HL-60 (cell line): ENCODE measurements at regions not wholly inside any gene's neighbourhood (a gene's known extent, or its start where the extent isn't known, plus 50 kb on each side); places are given as distances from the start of the nearest gene placed in this dataset.

Experiments
- DNase-seq, 2 experiments: peaks; one replicate each; pipeline ENCODE4 v3.0.0-alpha.2; 2010 to 2020; ENCODE audit warnings: low read depth in 1 of 2, low spot score in 1 of 2
- H3K27ac ChIP-seq: fragments of 250-450 bp; sonication (Bioruptor Pico); replicated peaks from 2 replicates; pipeline ENCODE4 v1.5.1; 2020; ENCODE audit warnings: mild to moderate bottlenecking, moderate library complexity
- H3K27me3 ChIP-seq: fragments of 250-450 bp; sonication (Bioruptor Pico); 2 replicates; pipeline ENCODE4 v1.5.1; 2021; ENCODE audit warnings: mild to moderate bottlenecking, moderate library complexity; ENCODE audit not compliant: insufficient read depth, poor library complexity, severe bottlenecking
- H3K4me3 ChIP-seq: replicated peaks from 2 replicates; pipeline ENCODE4 v1.5.1; 2011; ENCODE audit warnings: mild to moderate bottlenecking, control low read depth, low read length; ENCODE audit not compliant: insufficient read depth
- GABPA ChIP-seq: IDR thresholded peaks from 2 replicates; pipeline ENCODE4 v1.6.1; 2012; ENCODE audit warnings: low read depth
- POLR2AphosphoS5 ChIP-seq: IDR thresholded peaks from 2 replicates; pipeline ENCODE4 v1.6.1; 2012; ENCODE audit warnings: low read depth
- SPI1 ChIP-seq: IDR thresholded peaks from 2 replicates; pipeline ENCODE4 v1.6.1; 2012; ENCODE audit warnings: low read depth, mild to moderate bottlenecking, borderline replicate concordance
- TF ChIP-seq, protein P1 (sequence below): IDR thresholded peaks from one replicate; pipeline ENCODE4 v1.5.1; 2011; ENCODE audit warnings: low read length, control low read depth, inconsistent platforms; ENCODE audit not compliant: insufficient read depth
- TF ChIP-seq, protein P2 (sequence below): IDR thresholded peaks from 2 replicates; pipeline ENCODE4 v1.6.1; 2012; ENCODE audit warnings: low read depth; ENCODE audit not compliant: insufficient replicate concordance

- H3K27ac ChIP-seq = no peak overlapping the region
- TF ChIP-seq POLR2AphosphoS5 (no peak), SPI1 (no peak), GABPA (no peak)
- TF ChIP-seq, protein P1, sequence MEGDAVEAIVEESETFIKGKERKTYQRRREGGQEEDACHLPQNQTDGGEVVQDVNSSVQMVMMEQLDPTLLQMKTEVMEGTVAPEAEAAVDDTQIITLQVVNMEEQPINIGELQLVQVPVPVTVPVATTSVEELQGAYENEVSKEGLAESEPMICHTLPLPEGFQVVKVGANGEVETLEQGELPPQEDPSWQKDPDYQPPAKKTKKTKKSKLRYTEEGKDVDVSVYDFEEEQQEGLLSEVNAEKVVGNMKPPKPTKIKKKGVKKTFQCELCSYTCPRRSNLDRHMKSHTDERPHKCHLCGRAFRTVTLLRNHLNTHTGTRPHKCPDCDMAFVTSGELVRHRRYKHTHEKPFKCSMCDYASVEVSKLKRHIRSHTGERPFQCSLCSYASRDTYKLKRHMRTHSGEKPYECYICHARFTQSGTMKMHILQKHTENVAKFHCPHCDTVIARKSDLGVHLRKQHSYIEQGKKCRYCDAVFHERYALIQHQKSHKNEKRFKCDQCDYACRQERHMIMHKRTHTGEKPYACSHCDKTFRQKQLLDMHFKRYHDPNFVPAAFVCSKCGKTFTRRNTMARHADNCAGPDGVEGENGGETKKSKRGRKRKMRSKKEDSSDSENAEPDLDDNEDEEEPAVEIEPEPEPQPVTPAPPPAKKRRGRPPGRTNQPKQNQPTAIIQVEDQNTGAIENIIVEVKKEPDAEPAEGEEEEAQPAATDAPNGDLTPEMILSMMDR = no peak
- TF ChIP-seq, protein P2, sequence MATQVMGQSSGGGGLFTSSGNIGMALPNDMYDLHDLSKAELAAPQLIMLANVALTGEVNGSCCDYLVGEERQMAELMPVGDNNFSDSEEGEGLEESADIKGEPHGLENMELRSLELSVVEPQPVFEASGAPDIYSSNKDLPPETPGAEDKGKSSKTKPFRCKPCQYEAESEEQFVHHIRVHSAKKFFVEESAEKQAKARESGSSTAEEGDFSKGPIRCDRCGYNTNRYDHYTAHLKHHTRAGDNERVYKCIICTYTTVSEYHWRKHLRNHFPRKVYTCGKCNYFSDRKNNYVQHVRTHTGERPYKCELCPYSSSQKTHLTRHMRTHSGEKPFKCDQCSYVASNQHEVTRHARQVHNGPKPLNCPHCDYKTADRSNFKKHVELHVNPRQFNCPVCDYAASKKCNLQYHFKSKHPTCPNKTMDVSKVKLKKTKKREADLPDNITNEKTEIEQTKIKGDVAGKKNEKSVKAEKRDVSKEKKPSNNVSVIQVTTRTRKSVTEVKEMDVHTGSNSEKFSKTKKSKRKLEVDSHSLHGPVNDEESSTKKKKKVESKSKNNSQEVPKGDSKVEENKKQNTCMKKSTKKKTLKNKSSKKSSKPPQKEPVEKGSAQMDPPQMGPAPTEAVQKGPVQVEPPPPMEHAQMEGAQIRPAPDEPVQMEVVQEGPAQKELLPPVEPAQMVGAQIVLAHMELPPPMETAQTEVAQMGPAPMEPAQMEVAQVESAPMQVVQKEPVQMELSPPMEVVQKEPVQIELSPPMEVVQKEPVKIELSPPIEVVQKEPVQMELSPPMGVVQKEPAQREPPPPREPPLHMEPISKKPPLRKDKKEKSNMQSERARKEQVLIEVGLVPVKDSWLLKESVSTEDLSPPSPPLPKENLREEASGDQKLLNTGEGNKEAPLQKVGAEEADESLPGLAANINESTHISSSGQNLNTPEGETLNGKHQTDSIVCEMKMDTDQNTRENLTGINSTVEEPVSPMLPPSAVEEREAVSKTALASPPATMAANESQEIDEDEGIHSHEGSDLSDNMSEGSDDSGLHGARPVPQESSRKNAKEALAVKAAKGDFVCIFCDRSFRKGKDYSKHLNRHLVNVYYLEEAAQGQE = no peak
- no peaks in the 10 kb centered on the region for H3K27me3 ChIP-seq
- no peak overlapping the region for H3K4me3 ChIP-seq
- DNase-seq = no peak
Observed at GRCh38 chr12:82203086-82203485, 155.1 kb downstream of the CCDC59 start.

DNA sequence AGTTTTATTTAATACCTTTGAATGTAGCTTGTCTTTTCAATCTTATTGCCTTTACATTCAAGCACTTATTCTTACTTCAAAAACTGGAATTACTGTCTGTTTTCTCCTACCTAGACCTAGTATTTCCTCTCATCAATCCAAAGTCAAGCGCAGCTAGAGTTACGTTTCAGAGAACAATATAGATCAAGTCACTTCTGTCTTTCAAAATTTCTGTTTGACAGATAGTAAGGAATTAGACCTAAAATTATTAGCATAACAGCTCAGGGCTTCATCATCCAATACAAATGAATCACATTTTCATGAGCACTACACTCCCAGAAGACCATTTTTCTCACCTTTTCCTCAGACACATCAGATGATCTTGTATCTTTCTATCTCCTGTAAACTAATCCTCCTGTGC is 170.6 kb downstream of the CCDC59 start:
- no peak for DNase-seq
- Histone ChIP-seq H3K4me3 (no peak overlapping the region), H3K27ac (no peak overlapping the region), H3K27me3 (no peaks in the 10 kb centered on the region)
- TF ChIP-seq, protein P1 = no peak
- TF ChIP-seq, protein P2 = no peak
- no peak for TF ChIP-seq SPI1
- TF ChIP-seq GABPA = no peak
- TF ChIP-seq POLR2AphosphoS5 = no peak

- Histone ChIP-seq H3K4me3 (no peak overlapping the region), H3K27ac (no peak overlapping the region), H3K27me3 (no peaks in the 10 kb centered on the region)
- no peak for DNase-seq
- no peak for TF ChIP-seq POLR2AphosphoS5
- TF ChIP-seq, protein P1 = no peak
- TF ChIP-seq GABPA = no peak
- no peak for TF ChIP-seq SPI1
- TF ChIP-seq, protein P2 = no peak
Observed at GRCh38 chr12:82187011-82187410, 171.2 kb downstream of the CCDC59 start.
